HEK293T (cell line): ENCODE measurements at regions not wholly inside any gene's neighbourhood (a gene's known extent, or its start where the extent isn't known, plus 50 kb on each side); places are given as distances from the start of the nearest gene placed in this dataset.
"Not testable (repeated sequence)": the region's sequence is repeated elsewhere in the genome, so short reads cannot be mapped to it uniquely, and the experiment has no call there.

ENCODE experiments used
- CTCF ChIA-PET: fragments of 350-600 bp; formaldehyde crosslinking; extraction: SDS; loops from one replicate; lab custom pipeline; 2021; ENCODE audit warnings: antibody characterized with exemption, inconsistent platforms; lab: Yijun Ruan, JAX
- POLR2A ChIA-PET: fragments of 350-600 bp; formaldehyde crosslinking; extraction: SDS; loops from one replicate; lab custom pipeline; 2020; ENCODE audit warnings: antibody characterized with exemption, inconsistent platforms; lab: Yijun Ruan, JAX
- DNase-seq: peaks from one replicate; pipeline ENCODE4 v3.0.0; 2012; ENCODE audit warnings: mixed read lengths; ENCODE audit errors: extremely low spot score

DNA sequence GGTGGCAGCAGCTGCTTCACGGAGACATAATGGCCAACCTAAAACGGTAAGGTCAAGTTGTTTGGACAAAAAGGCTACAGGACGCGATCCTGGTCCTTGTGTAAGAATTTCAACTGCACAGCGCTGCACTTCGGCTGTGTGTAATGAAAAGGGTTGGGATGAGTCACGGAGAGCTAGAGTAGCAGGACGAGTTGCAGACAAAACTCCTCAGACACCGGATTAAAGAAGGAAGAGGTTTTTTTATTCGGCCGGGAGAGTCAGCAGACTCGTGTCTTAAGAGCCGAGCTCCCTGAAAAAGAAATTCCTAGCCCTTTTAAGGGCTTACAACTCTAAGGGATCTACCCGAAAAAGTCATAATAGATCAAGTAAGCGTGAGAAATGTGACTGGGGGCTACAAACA lies 124.2 kb upstream of the CCZ1B start:
- CTCF ChIA-PET, DNase-seq, POLR2A ChIA-PET: not testable (repeated sequence)

DNA sequence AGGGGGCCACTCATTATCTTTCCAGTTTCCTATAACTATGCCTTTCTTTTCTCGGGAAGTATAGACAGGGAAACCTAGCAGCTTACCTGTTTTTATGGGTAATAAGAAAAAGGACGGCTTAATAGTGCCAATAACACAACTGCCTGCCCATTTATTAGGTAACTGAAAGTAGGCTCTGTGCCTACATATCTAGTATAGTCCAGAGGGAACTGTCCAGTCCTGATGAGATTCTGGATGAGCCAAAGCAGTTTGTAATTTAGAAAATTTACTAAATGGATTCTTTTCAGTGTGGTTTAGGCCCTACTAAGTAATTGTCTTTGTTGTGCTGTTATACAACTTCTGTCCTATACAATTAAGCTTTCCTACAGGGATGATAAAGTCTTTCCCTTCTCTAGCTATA lies 125.5 kb upstream of the CCZ1B start:
- DNase-seq, POLR2A ChIA-PET: not testable (repeated sequence)
- CTCF ChIA-PET: interaction anchor here (0.6 to 0.9 kb wide), 2 partner anchors 22 to 362 kb away, joined by 3 to 4 read pairs; no protein-coding TSS in a partner anchor

DNA sequence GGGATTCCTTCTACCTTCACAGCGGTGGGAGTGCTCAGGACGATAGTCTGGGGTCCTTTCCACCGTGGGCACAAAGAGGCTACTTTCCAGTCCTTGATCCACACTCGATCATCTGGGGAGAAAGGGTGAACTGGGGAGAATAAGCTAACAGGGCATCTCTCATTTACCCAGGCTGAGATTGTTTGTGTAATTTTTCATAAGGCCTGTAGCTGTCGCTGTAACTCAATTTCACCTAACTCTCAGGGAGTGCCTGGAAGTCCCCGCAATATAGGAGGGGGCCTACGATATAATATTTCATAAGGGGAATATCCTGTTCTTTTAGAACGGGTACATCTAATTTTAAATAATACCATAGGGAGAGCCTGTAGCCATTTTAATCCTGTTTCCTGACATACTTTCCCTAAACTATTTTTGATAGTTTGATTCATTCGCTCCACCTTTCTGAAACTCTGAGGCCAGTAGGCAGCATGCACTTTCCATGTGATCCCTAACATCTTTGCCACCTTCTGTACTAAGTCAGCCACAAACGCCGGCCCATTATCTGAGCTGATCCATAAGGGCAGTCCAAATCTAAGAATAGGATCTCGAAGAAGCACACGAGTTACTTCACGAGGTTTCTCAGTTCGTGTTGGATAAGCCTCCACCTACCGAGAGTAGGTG lies 127.2 kb upstream of the CCZ1B start:
- CTCF ChIA-PET, DNase-seq, POLR2A ChIA-PET: not testable (repeated sequence)

DNA sequence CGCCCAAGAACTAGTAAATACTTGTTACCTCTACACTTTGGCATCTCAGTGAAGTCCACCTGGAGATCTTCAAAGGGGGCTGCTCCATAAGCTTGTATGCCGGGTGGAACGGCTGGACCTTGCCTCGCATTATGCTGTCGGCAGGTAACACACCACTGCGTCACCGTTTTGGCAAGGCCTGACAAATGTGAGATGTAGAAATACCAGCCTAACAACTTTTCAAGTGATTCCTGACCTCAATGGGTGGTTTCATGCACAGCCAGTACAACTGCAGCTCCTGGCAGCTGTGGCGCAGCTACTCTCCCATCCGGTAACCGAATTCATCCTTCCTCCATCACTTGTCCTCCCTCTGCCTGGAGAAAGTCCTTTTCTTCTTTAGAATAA lies 127.7 kb upstream of the CCZ1B start:
- DNase-seq, CTCF ChIA-PET, POLR2A ChIA-PET: not testable (repeated sequence)

DNA sequence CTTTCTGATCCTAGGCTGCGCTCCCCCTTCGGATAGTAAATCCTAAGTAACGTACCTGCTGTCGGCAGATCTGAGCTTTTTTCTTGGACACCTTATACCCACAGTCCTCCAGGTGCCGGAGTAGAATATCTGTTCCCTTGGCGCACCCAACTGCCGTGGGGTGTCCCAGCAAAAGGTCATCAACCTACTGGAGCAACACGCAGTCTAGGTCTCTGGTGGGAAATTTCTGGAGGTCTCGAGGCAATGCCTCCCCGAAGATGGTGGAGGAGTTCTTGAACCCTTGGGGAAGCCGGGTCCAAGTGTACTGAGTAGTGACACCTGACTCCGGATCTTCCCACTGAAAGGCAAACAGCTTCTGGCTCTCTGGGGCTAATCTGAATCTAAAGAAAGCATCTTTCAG lies 129.3 kb upstream of the CCZ1B start:
- DNase-seq, POLR2A ChIA-PET, CTCF ChIA-PET: not testable (repeated sequence)

DNA sequence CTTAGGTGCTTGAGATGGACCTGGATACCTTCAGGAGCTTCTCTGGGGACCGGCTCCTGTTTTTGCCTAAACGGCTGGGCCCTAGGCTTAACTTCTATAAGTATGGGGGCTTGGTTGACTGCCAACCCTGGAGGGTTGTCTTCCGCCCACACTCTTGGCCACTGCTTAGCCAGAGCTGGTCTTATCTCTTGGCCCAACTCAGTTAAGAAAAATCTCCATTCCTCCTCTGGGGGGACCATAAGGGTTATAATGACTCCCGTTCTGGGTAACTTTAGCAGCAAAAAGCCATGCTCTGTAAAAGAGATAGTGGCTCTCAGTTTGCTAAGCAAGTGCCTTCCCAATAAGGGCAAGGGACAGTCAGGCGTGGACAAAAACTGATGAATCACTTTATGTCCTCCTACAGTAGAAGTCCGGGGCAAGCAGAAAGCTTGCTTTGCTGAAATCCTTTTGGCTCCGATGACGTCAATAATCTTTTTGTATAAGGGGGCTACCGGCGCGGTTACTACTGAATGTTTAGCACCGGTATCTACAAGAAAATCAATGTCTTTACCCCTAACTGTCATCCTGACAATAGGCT lies 130.0 kb upstream of the CCZ1B start:
- CTCF ChIA-PET, POLR2A ChIA-PET, DNase-seq: not testable (repeated sequence)

DNA sequence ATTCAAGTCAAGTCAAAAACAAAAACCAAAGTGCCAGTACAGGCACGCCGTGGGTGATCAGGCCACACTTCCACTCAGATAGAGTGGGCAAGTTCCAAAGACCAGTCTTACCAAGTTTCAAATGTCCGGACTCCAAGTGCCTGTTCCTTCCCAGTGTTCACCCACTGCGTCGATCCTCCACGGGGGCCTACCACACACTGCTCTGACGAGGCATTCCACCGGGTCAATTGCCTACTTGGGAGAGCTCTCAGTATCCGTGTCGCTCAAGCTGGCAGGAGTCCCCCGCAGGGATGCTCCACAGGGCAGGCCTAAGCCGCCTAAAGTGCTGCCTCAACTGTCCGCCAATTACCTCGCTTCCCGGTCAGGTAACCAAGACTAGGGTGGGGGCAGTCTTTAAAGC lies 132.3 kb upstream of the CCZ1B start:
- CTCF ChIA-PET, POLR2A ChIA-PET: not testable (repeated sequence)

DNA sequence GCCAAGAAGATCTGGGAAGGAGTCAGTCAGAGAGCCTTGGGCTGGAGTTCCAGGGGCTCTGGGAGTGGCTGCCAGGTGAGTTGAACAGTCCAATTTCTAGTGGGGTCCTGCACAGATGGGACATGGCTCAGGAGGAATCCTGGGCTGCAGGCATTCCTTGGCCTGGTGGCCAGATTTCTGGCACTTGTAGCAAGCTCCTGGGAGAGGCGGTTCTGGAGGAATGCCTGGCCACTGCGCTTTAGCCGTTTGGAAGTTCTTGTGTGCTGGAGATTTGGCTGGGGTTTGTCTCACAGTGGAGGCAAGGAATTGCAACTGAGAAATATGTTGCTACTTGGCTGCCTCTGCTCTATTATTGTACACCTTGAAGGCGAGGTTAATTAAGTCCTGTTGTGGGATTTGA lies 133.9 kb upstream of the CCZ1B start:
- POLR2A ChIA-PET, CTCF ChIA-PET, DNase-seq: not testable (repeated sequence)

More for the DNA sequence above, 132.3 kb upstream of the CCZ1B start:
- DNase-seq: not testable (repeated sequence)

DNA sequence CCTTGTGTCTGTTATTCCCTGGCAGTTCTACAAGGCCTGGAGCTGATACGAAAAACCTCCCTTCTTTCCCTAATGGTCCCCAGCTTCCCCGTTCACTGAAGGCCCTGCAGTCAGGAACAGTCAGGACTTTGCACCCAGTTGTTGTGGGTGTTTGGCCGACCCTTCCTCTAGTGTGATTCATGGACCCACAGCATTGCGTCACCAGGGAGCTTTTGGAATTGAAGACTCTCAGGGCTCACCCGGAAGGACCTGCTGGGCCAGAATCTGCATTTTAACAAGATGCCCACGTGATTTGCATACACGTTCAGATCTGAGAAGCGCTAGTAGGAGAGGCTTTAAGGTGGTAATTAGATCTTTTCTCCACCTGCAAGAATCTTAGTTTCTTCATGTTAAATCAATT lies 136.8 kb upstream of the CCZ1B start:
- POLR2A ChIA-PET, DNase-seq, CTCF ChIA-PET: not testable (repeated sequence)

DNA sequence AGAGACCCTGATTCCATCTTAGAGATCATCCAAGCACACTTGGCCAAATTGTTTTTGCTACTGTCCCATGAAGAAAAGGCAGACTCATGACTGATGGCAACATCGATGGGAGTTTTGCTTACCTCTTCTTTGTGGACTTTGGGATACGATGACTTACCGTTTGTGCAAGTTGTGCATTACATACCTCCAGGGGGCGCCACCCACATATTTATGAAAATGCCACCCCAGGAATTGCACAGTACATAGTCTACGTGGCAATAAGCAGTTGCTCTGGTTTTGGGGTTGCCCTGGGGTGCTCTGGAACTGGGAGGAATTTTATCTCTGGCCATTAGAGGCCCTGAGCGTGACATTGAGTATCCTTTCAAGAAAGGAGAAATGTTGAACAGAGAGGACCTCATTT lies 139.0 kb upstream of the CCZ1B start:
- POLR2A ChIA-PET, DNase-seq, CTCF ChIA-PET: not testable (repeated sequence)

DNA sequence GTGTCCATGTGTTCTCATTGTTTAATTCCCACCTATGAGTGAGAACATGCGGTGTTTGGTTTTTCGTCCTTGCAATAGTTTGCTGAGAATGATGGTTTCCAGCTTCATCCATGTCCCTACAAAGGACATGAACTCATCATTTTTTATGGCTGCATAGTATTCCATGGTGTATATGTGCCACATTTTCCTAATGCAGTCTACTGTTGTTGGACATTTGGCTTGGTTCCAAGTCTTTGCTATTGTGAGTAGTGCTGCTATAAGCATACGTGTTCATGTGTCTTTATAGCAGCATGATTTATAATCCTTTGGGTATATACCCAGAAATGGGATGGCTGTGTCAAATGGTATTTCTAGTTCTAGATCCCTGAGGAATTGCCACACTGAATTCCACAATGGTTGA lies 144.1 kb upstream of the CCZ1B start:
- DNase-seq, POLR2A ChIA-PET, CTCF ChIA-PET: not testable (repeated sequence)

DNA sequence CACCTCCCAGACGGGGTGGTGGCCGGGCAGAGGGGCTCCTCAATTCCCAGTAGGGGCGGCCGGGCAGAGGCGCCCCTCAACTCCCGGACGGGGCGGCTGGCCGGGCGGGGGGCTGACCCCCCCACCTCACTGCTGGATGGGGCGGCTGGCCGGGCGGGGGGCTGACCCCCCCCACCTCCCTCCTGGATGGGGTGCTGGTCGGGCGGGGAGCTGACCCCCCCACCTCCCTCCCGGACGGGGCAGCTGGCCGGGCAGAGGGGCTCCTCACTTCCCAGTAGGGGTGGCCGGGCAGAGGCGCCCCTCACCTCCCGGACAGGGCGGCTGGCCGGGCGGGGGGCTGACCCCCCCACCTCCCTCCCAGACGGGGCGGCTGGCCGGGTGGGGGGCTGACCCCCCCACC lies 148.8 kb upstream of the CCZ1B start:
- POLR2A ChIA-PET, DNase-seq, CTCF ChIA-PET: not testable (repeated sequence)

DNA sequence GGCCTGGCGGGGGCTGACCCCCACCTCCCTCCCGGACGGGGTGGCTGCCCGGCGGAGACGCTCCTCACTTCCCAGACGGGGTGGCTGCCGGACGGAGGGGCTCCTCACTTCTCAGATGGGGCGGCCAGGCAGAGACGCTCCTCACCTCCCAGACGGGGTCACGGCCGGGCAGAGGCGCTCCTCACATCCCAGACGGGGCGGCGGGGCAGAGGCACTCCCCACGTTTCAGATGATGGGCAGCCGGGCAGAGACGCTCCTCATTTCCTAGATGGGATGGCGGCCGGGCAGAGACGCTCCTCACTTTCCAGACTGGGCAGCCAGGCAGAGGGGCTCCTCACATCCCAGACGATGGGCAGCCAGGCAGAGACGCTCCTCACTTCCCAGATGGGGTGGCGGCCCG lies 149.3 kb upstream of the CCZ1B start:
- CTCF ChIA-PET, DNase-seq, POLR2A ChIA-PET: not testable (repeated sequence)

DNA sequence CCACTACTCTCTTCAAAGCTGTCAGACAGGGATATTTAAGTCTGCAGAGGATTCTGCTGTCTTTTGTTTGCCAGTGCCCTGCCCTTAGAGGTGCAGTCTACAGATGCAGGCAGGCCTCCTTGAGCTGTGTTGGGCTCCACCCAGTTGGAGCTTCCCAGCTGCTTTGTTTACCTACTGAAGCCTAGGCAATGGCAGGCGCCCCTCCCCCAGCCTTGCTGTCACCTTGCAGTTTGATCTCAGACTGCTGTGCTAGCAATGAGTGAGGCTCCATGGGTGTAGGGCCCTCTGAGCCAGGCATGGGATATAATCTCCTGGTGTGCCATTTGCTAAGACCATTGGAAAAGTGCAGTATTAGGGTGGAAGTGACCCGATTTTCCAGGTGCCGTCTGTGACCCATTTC lies 151.3 kb upstream of the CCZ1B start:
- POLR2A ChIA-PET, CTCF ChIA-PET, DNase-seq: not testable (repeated sequence)

DNA sequence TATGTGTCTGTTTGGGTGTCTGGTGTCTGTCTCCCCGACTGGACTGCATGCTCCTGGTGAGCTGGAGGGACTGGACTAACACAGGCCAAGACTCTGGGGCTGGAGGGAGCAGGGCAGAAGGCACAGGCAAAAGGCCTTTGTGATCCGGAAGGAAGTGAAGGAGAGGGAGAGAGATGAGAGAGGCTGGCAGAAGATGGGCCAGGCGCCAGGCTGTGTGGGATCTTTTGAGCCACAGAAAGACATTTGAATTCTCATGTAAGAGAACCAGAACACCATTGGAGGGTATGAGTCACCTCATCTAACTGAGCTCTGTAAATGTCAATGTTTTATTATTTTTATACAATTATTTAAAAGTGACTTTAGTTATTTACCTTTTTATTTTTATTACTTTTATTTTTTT lies 152.3 kb upstream of the CCZ1B start:
- DNase-seq, POLR2A ChIA-PET, CTCF ChIA-PET: not testable (repeated sequence)

DNA sequence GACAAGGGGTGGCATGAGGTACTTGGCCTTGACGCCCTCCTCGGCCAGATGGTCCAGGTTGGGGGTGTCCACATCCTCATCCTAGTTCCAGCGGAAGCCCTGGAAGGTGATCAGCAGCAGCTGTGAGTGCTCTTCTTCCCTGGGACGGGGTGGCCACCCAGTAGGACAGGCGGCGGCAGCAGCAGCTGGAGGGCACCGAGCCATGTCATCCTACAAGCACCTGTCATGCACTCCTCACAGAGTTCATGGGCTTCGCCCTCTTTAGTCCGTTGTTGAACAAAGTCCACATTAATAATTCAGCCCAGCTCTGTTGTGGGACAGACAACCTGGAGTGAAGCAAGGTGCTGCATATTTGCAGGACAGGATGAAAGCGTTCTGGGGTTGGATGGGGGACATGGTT lies 153.4 kb upstream of the CCZ1B start:
- POLR2A ChIA-PET, CTCF ChIA-PET, DNase-seq: not testable (repeated sequence)

DNA sequence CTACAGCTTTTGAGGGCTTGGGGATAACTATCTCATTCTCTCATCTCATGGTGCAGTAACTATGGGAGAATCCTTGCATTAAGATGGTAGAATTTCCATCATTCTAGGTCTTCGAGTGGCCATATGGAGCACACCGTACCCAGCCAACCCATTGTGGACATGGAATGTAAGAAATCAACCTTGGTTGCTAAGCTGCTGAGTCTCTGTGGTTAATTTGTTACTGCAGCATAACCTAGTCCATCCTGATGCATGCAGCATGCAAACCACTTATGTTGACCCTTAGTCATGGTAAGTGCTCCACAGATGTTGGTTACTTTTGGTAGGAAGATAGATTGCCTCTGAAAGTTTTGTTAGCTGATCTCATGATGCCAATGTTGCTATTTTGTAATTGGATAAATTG lies 156.3 kb upstream of the CCZ1B start:
- DNase-seq, CTCF ChIA-PET, POLR2A ChIA-PET: not testable (repeated sequence)

DNA sequence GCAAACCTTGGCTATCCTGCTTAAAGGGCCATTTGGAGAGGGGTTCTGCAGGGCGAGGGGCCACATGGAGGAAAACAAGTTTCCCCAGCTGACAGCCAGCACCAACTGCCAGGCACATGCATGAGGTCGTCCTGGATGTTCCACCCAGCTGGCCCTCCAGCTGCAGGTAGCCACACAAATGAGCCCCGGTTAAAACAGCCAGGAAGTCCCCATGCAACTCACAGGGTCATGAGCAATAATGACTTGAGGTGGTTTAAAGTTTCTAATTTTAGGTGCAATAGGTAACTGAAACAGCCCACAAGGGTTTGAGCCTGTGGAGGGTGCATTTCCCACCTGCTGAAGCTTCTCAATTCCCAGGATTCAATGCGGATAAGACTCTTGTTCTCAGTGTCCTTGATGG lies 160.8 kb upstream of the CCZ1B start:
- DNase-seq, CTCF ChIA-PET, POLR2A ChIA-PET: not testable (repeated sequence)

DNA sequence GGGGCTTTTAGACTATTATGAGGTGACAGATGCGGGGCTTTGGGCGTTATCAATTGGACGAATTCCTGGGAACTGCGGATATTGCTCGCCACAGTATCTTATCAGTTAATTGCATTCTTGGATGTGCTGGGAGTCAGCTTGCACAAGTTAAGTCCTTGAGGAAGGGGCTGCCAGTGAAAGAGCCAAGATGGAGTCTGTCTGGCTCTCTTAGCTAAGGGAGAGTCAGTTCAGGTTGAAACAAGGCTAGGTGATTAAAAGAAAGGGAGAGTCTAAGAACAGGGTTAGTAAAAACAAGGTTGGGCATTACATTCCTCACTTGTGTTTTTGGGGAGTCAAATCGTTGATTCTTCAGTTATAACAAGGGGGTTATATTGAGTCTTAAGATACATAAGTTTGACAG lies 162.5 kb upstream of the CCZ1B start:
- POLR2A ChIA-PET, CTCF ChIA-PET: not testable (repeated sequence)

DNA sequence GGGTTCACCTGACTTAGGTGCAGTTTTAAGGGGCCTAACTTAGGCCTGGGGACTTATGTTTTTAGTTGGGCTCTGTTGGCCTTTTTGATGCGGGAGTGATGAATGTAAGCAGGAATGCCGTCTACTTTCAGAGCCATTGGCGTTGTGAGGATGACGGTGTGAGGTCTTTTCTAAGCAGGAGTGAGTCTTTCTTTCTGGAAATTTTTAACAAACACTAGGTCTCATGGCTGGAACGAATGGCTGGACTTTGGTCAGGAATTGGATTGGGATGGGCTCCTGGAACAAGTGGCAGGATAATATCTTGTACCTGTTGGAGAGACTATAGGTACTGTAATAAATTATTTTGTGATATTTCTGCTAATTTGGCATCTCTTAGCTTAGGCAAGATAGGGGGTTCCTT lies 163.9 kb upstream of the CCZ1B start:
- POLR2A ChIA-PET, DNase-seq, CTCF ChIA-PET: not testable (repeated sequence)

More for the DNA sequence above, 162.5 kb upstream of the CCZ1B start:
- not testable (repeated sequence) for DNase-seq
